ENCODE measurements at regions not wholly inside any gene's neighbourhood (a gene's known extent, or its start where the extent isn't known, plus 50 kb on each side); places are given as distances from the start of the nearest gene placed in this dataset.

GRCh38 chr2:41910126-41910525, 137.7 kb upstream of the PKDCC start:
- TF ChIP-seq CTCF (IDR thresholded peaks at IDR 0.05): no peak
- TF ChIP-seq POLR2AphosphoS5 (IDR thresholded peaks at IDR 0.05): no peak
- no peak for TF ChIP-seq EP300 (IDR thresholded peaks at IDR 0.05)
